A673 (cell line): ENCODE measurements at regions not wholly inside any gene's neighbourhood (a gene's known extent, or its start where the extent isn't known, plus 50 kb on each side); places are given as distances from the start of the nearest gene placed in this dataset.

Experiments
- BruUV-seq: library from RNA; stranded (reverse); fragments of 400-500 nt; replicated peaks from 2 replicates; lab custom pipeline; 2021; lab: Mats Ljungman, UMichigan
- CTCF ChIA-PET: fragments of 300-600 bp; sonication (Branson Sonifier 250); formaldehyde crosslinking; loops from one replicate; lab custom pipeline; 2022; ENCODE audit warnings: antibody characterized with exemption; lab: Charles Lee
- POLR2A ChIA-PET: fragments of 300-600 bp; sonication (Branson Sonifier 250); formaldehyde crosslinking; loops from one replicate; lab custom pipeline; 2022; ENCODE audit warnings: antibody characterized with exemption; ENCODE audit not compliant: low non-redundant PET; lab: Charles Lee
- DNase-seq: peaks from one replicate; pipeline ENCODE4 v3.0.0-alpha.2; 2015; ENCODE audit warnings: low spot score
- H3K27ac ChIP-seq: fragments of 200-600 bp; sonication (generic); 2 replicates; pipeline ENCODE4 v1.5.1; 2016; ENCODE audit warnings: mixed run types, low read depth, mild to moderate bottlenecking, mixed read lengths, antibody characterized with exemption, low read length; ENCODE audit not compliant: poor library complexity, severe bottlenecking
- H3K27me3 ChIP-seq: fragments of 200-600 bp; sonication (generic); replicated peaks from 2 replicates; pipeline ENCODE4 v1.6.1; 2017; ENCODE audit warnings: mixed run types, low read depth, mild to moderate bottlenecking, mixed read lengths, antibody characterized with exemption, low read length; ENCODE audit not compliant: insufficient read depth, poor library complexity
- H3K36me3 ChIP-seq: fragments of 200-600 bp; sonication (generic); 2 replicates; pipeline ENCODE4 v1.6.1; 2016; ENCODE audit warnings: mixed run types, mild to moderate bottlenecking, mixed read lengths, antibody characterized with exemption, low read length; ENCODE audit not compliant: insufficient read depth, poor library complexity, severe bottlenecking
- H3K4me1 ChIP-seq: fragments of 200-600 bp; sonication (generic); 2 replicates; pipeline ENCODE4 v1.6.1; 2017; ENCODE audit warnings: mixed run types, mild to moderate bottlenecking, mixed read lengths, antibody characterized with exemption, low read length; ENCODE audit not compliant: insufficient read depth, poor library complexity, severe bottlenecking
- H3K4me3 ChIP-seq: fragments of 200-600 bp; sonication (generic); 2 replicates; pipeline ENCODE4 v1.5.1; 2016; ENCODE audit warnings: low read depth, mixed run types, mild to moderate bottlenecking, mixed read lengths, low read length; ENCODE audit not compliant: poor library complexity, severe bottlenecking
- H3K9me3 ChIP-seq: fragments of 200-600 bp; sonication (generic); 2 replicates; pipeline ENCODE4 v1.6.1; 2016; ENCODE audit warnings: mixed run types, low read depth, mild to moderate bottlenecking, mixed read lengths, antibody characterized with exemption, low read length; ENCODE audit not compliant: poor library complexity, severe bottlenecking
- EZH2 ChIP-seq: fragments of 200-600 bp; sonication (generic); IDR thresholded peaks from 2 replicates; pipeline ENCODE4 v1.6.1; 2017; ENCODE audit warnings: borderline replicate concordance, low read depth, mild to moderate bottlenecking, mixed read lengths, antibody characterized with exemption, low read length; ENCODE audit not compliant: poor library complexity, severe bottlenecking
- intact Hi-C: fragments of 100-400 bp; cut with micrococcal nuclease; formaldehyde crosslinking; loops from one replicate; pipeline ENCODE4 v1.10.0; 2022; ENCODE audit not compliant: unreplicated experiment
- TF ChIP-seq, protein P1 (sequence below): fragments of 300-800, 200-600 bp; sonication (generic); conservative IDR thresholded peaks from 2 replicates; pipeline ENCODE4 v1.5.1; 2017; ENCODE audit warnings: low read depth, mild to moderate bottlenecking, antibody characterized with exemption, low read length, moderate library complexity, mixed read lengths

DNA sequence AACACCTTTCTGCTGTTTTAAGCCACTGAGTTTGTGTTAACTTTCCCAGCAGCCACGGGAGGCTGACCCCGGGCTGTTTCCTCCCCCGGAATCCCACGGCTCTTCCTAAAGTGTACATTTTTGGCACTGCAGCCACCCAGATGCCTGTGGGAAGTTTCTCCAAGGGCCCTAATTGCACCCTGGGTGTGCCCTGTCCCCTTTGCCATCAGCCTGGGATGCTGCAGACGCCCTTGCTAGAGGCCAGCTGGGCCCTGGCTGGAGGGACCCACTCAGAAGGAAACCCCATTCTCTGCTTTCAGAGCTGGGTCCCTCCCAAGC is 883.3 kb downstream of the BRD1 start:
- no TSS peak for BruUV-seq
- TF ChIP-seq, protein P1, sequence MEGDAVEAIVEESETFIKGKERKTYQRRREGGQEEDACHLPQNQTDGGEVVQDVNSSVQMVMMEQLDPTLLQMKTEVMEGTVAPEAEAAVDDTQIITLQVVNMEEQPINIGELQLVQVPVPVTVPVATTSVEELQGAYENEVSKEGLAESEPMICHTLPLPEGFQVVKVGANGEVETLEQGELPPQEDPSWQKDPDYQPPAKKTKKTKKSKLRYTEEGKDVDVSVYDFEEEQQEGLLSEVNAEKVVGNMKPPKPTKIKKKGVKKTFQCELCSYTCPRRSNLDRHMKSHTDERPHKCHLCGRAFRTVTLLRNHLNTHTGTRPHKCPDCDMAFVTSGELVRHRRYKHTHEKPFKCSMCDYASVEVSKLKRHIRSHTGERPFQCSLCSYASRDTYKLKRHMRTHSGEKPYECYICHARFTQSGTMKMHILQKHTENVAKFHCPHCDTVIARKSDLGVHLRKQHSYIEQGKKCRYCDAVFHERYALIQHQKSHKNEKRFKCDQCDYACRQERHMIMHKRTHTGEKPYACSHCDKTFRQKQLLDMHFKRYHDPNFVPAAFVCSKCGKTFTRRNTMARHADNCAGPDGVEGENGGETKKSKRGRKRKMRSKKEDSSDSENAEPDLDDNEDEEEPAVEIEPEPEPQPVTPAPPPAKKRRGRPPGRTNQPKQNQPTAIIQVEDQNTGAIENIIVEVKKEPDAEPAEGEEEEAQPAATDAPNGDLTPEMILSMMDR, result no peak
- TF ChIP-seq EZH2, result no peak
- DNase-seq, result no peak
- intact Hi-C loops, result loop anchor here (10.0 kb wide), 1 partner anchor 360 kb away; no protein-coding TSS in a partner anchor
- Histone ChIP-seq H3K36me3 (no peaks in the 10 kb centered on the region), H3K4me1 (no peaks in the 10 kb centered on the region), H3K27me3 (no peaks in the 10 kb centered on the region), H3K9me3 (no peaks in the 10 kb centered on the region), H3K27ac (no peak overlapping the region), H3K4me3 (no peak overlapping the region)
- ChIA-PET CTCF (no interaction called here), POLR2A (no interaction called here)

DNA sequence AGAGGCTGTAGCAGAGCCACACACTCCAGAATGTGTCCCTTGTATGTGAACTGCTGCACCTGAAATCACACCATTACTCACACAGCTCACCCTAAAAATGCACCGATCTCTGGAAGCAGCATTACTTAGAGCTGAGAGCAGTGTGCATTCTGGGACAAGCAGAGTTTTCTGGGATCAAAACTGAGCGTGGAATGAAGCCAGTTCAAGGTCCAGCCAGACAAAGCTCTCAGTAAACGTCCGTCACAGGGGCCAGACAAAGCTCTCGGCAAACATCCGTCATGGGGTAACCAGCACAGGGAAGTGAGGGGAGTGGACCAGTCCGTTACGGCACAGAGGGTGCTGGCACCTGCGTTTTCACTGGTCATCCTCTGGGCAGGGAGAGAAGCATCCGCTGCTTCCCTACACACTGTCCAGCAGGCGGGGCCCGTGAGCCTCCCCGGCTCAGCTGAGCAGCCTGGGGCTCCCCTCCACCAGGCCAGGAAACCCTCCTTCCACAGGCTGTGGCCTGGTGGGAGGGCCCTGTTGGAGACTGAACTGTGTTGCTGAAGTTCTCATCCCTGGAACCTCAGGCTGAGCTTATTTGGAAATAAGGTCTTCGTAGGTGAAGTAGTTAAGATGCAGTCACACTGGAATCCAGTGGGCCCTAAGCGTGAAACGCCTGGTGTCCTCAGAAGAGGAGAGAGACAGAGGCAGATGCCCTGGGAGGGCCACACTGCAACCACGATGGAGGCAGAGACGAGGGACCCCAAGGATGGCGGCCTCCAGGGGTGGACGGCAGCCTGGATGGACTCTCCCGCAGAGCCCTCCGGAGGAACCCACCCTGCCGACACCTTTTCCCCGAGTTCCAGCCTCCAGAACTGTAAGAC is 883.9 kb downstream of the BRD1 start:
- BruUV-seq, result no TSS peak
- Histone ChIP-seq H3K9me3 (no peaks in the 10 kb centered on the region), H3K4me3 (no peak overlapping the region), H3K4me1 (no peaks in the 10 kb centered on the region), H3K27ac (no peak overlapping the region), H3K36me3 (no peaks in the 10 kb centered on the region), H3K27me3 (no peaks in the 10 kb centered on the region)
- intact Hi-C loops, result loop anchor here (10.0 kb wide), 1 partner anchor 361 kb away; no protein-coding TSS in a partner anchor
- CTCF ChIA-PET, result no interaction called here
- POLR2A ChIA-PET, result no interaction called here
- peak; percentile 64 for DNase-seq
- TF ChIP-seq, protein P1, result peak; percentile 69
- TF ChIP-seq EZH2, result no peak

DNA sequence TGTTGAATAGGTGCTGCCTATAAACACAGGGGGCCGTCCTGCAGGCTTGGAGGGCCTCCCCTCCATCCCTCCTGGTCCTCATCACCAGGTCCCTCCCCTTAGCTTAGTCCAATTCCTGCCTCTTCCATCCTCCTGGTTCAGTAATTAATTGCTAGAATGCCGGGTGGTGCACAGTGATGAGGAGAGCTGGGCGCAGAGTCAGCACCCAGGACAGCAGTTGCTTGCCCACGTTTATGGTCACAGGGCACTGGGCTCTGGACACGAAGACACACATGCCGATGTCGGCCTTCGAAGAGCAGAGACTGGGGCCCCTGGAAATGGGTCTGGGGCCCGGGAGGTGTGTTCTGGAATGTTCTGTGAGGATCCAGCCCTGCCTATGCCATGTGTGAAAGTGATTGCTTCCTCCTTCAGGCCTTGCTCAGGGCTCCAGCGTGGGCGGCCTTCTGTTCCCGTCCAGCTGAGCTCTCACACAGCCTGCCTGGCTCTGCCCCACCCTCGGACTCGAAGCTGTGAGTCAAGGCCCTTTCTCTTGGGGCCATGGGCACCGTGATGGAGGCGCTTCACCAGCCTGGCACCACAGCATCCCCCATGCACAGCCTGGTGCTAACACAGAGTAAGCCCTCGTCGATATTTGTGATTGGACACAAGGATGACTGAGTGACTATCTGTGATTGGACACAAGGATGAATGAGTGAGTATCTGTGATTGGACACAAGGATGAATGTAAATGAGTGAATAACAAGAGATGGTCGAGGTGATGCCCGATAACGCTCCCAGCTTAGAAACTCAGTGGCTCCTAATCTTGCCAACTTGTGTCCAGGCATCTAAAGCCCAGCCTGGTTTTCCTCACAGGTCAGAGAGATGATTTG is 884.7 kb downstream of the BRD1 start:
- no peaks in the 10 kb centered on the region for H3K27me3 ChIP-seq
- H3K36me3 ChIP-seq, result no peaks in the 10 kb centered on the region
- intact Hi-C loops, result loop anchor here (10.0 kb wide), 1 partner anchor 362 kb away; no protein-coding TSS in a partner anchor
- no TSS peak for BruUV-seq
- no peak overlapping the region for H3K4me3 ChIP-seq
- no peak overlapping the region for H3K27ac ChIP-seq
- H3K4me1 ChIP-seq, result no peaks in the 10 kb centered on the region
- ChIA-PET CTCF (no interaction called here), POLR2A (no interaction called here)
- TF ChIP-seq EZH2, result no peak
- TF ChIP-seq, protein P1, result no peak
- no peak for DNase-seq
- H3K9me3 ChIP-seq, result no peaks in the 10 kb centered on the region
